WERI-Rb-1 (cell line): ENCODE measurements at regions not wholly inside any gene's neighbourhood (a gene's known extent, or its start where the extent isn't known, plus 50 kb on each side); places are given as distances from the start of the nearest gene placed in this dataset.
A peak's percentile ranks its signal among the peaks of the same experiment; 100 is the strongest.

ENCODE experiments used
- DNase-seq: peaks from one replicate; pipeline ENCODE4 v3.0.0-alpha.2; 2020
- H3K27ac ChIP-seq: fragments of 250-450 bp; sonication (Bioruptor Pico); 2 replicates; pipeline ENCODE4 v1.5.1; 2020; ENCODE audit warnings: mild to moderate bottlenecking, moderate library complexity
- H3K27me3 ChIP-seq: fragments of 250-450 bp; sonication (Bioruptor Pico); 2 replicates; pipeline ENCODE4 v1.5.1; 2021; ENCODE audit warnings: mild to moderate bottlenecking, low read depth, moderate library complexity; ENCODE audit not compliant: insufficient read depth, severe bottlenecking
- H3K36me3 ChIP-seq: fragments of 250-450 bp; sonication (Bioruptor Pico); 2 replicates; pipeline ENCODE4 v1.5.1; 2020; ENCODE audit warnings: mild to moderate bottlenecking, moderate library complexity
- H3K4me3 ChIP-seq: 2 replicates; pipeline ENCODE4 v1.5.1; 2011; ENCODE audit warnings: low read depth, mild to moderate bottlenecking, control low read depth, low read length
- H3K9me3 ChIP-seq: fragments of 250-450 bp; sonication (Bioruptor Pico); 2 replicates; pipeline ENCODE4 v1.5.1; 2021; ENCODE audit warnings: mild to moderate bottlenecking, moderate library complexity; ENCODE audit not compliant: severe bottlenecking
- CTCF ChIP-seq: IDR thresholded peaks from 2 replicates; pipeline ENCODE4 v1.5.1; 2011; ENCODE audit warnings: low read depth, mild to moderate bottlenecking, control low read depth, inconsistent platforms, low read length

GRCh38 chr2:129766374-129766993, 213.0 kb upstream of the RAB6C start:
- Histone ChIP-seq H3K27me3 (no peaks in the 10 kb centered on the region), H3K36me3 (no peaks in the 10 kb centered on the region), H3K27ac (no peak overlapping the region), H3K9me3 (no peaks in the 10 kb centered on the region), H3K4me3 (no peak overlapping the region)
- no peak for DNase-seq
- no peak for TF ChIP-seq CTCF

DNA sequence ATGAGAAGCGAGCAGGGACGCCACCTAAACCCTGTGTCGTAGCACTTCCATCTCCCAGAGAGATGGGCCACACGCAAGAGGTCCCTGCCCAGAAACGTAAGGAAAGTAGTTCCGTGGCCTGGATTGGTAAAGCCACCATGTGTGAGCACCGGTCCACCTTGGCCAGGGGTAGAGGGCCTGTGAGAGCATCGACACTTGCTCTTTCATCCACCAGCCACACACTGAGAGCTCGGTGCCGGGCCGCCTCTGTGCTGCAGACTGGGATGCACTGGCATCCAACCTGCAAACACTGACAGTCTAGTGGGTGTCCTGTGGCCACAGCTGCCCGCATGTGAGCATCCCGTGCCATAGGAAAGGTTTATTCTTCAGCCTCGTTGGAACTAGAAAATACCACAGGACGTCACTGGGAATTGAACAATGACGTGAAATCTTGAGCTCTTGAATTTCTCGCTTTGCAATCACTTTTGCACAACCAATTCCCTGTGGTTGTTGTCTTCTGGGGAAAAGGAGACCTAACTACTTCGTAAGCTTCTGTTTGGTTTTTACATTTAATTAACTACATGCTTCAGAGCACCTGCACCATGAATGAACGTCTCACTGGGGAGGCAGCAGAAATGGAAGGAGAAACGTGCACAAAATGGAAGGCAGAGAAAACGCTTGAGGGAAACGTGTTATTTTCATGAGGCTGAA, 212.0 kb upstream of the RAB6C start:
- H3K36me3 ChIP-seq: no peaks in the 10 kb centered on the region
- TF ChIP-seq CTCF: no peak
- no peaks in the 10 kb centered on the region for H3K27me3 ChIP-seq
- no peaks in the 10 kb centered on the region for H3K9me3 ChIP-seq
- DNase-seq: no peak
- no peak overlapping the region for H3K4me3 ChIP-seq
- H3K27ac ChIP-seq: no peak overlapping the region

DNA sequence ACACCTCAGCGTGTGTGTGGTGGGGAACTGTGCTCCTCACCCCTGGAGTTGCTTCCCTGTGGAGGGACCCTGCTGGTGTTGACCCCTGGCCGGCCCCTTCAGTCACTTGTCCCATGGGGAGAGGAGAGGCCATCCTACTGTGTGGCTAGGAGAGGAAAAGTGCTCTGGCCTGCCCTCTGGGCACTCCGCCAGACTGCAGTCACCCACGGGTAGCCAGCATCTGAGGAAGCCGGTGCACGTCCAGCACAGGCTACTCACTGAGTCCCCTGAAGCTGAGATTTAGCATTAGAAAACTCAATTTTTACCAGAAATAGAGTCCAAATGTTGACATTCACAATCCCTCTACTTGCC, 211.5 kb upstream of the RAB6C start:
- no peak overlapping the region for H3K27ac ChIP-seq
- no peak overlapping the region for H3K4me3 ChIP-seq
- no peaks in the 10 kb centered on the region for H3K27me3 ChIP-seq
- no peak for DNase-seq
- TF ChIP-seq CTCF: no peak
- no peaks in the 10 kb centered on the region for H3K9me3 ChIP-seq
- no peaks in the 10 kb centered on the region for H3K36me3 ChIP-seq

GRCh38 chr2:129768485-129769184, 210.8 kb upstream of the RAB6C start:
- TF ChIP-seq CTCF: no peak
- no peaks in the 10 kb centered on the region for H3K27me3 ChIP-seq
- no peaks in the 10 kb centered on the region for H3K36me3 ChIP-seq
- peak; percentile 67 for DNase-seq
- peak overlapping the region; percentile 46; the same call in 1 of the 2 replicates for H3K27ac ChIP-seq
- H3K4me3 ChIP-seq: no peak overlapping the region
- H3K9me3 ChIP-seq: no peaks in the 10 kb centered on the region

GRCh38 chr2:129769185-129769991, 210.1 kb upstream of the RAB6C start:
- no peak for DNase-seq
- Histone ChIP-seq H3K36me3 (no peaks in the 10 kb centered on the region), H3K9me3 (no peaks in the 10 kb centered on the region), H3K4me3 (no peak overlapping the region), H3K27ac (no peak overlapping the region), H3K27me3 (no peaks in the 10 kb centered on the region)
- no peak for TF ChIP-seq CTCF
